ENCODE measurements at regions not wholly inside any gene's neighbourhood (a gene's known extent, or its start where the extent isn't known, plus 50 kb on each side); places are given as distances from the start of the nearest gene placed in this dataset. TPM values are rescaled to one million over a fixed set of nuclear protein-coding genes. Genes with fewer than 3 reads are reported as not detected.

DNA sequence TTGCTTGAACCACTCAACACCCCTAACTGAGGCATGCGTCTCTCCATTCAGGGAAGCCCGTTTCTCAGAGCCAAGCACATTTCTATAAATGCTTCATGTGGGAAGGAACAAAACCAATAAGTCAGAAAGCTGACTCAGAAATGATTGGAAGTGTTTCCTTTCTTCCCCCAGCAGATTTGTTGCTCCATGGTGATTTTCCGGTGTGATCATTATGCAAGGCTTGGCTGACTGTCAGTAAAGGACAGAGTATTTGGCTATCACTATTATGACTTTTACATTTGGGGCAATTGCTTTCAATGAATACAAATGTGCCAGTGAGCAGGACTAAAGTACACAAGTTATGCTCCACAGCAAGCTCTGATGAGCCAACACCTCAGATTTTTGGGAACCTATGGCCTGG, 53.3 kb upstream of the ZC3H11B start:
- DNase-seq (ENCODE audit: low read depth in 4 of 6, low spot score in 6 of 6) = peak in 1 of 6 donors; percentile 16
- WGBS (ENCODE audit: insufficient coverage) = 60% methylated on average over 1 of the region's 3 CpGs
- no peaks in the 10 kb centered on the region for H3K4me1 ChIP-seq (ENCODE audit: control insufficient read depth, insufficient read depth, low read length)

DNA sequence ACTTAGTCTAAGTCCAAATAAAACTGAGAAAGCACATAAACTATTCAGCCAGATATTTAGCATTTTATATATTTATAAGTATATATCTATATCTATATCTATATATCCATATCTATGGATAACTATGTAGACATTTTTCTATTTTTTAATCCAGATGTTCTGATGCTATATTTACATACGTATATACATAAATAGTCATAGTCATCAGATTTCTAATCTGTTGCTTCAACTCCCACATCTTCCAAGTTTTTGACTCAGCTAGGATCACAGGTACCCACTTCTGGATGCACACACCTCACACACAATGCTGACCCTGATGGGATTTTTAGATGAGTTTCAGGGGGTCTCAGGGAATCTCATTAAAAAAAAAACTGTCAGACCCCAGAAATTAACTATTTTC, 52.2 kb upstream of the ZC3H11B start:
- Histone ChIP-seq H3K4me1 (ENCODE audit: control insufficient read depth, insufficient read depth, low read length) (peaks cover 7% of the 10 kb centered on the region), H3K4me3 (ENCODE audit: low read depth, low read length) (no peak overlapping the region), H3K9me3 (ENCODE audit: control insufficient read depth, insufficient read depth, low read length) (no peaks in the 10 kb centered on the region), H3K27me3 (ENCODE audit: control insufficient read depth, insufficient read depth, low read length) (no peaks in the 10 kb centered on the region), H3K36me3 (ENCODE audit: control insufficient read depth, insufficient read depth, low read length) (no peaks in the 10 kb centered on the region), H3K27ac (ENCODE audit: low read depth, low read length) (no peak overlapping the region)
- no CpG with 5 or more reads among the region's 1 CpG for WGBS (ENCODE audit: insufficient coverage)
- DNase-seq (ENCODE audit: low read depth in 4 of 6, low spot score in 6 of 6) = no peak

More for the DNA sequence above, 53.3 kb upstream of the ZC3H11B start:
- Histone ChIP-seq H3K4me3 (ENCODE audit: low read depth, low read length) (no peak overlapping the region), H3K27ac (ENCODE audit: low read depth, low read length) (no peak overlapping the region), H3K9me3 (ENCODE audit: control insufficient read depth, insufficient read depth, low read length) (no peaks in the 10 kb centered on the region), H3K36me3 (ENCODE audit: control insufficient read depth, insufficient read depth, low read length) (no peaks in the 10 kb centered on the region), H3K27me3 (ENCODE audit: control insufficient read depth, insufficient read depth, low read length) (no peaks in the 10 kb centered on the region)

DNA sequence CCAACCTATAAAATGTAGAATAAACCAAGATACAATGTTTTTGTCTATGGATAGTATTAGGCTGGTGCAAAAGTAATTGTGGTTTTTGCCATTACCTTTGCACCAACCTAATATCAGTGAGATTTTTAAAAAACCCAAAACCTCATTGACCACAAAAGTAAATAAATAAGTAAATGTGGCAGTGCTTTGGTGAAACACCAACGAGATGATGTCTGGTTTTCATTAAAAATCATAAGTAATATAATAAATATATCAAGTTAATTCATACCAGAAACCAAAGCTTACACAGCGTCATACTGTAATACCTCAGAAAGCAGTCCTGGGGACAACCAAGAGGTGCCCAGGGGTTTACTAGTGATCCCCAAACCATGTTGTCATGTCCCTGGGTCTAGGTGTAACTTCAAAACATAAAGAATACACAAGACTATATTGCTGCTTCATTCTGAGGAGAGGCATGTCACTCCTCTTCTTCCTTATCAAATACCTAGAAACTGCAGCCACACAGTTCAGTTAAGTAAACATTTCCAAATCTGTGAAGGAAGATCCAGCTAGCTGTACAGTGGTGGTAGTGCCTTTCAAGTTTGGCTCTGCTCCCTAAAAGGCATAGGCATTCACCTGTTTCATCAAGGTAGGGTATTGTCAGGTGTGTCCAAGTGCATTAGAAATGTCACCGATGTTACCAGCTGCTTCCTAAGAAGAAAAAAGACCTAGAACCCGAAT, 51.6 kb upstream of the ZC3H11B start:
- no CpG with 5 or more reads among the region's 4 CpGs for WGBS (ENCODE audit: insufficient coverage)
- DNase-seq (ENCODE audit: low read depth in 4 of 6, low spot score in 6 of 6) = no peak
- Histone ChIP-seq H3K27me3 (ENCODE audit: control insufficient read depth, insufficient read depth, low read length) (no peaks in the 10 kb centered on the region), H3K9me3 (ENCODE audit: control insufficient read depth, insufficient read depth, low read length) (no peaks in the 10 kb centered on the region), H3K4me3 (ENCODE audit: low read depth, low read length) (no peak overlapping the region), H3K4me1 (ENCODE audit: control insufficient read depth, insufficient read depth, low read length) (peaks cover 7% of the 10 kb centered on the region), H3K36me3 (ENCODE audit: control insufficient read depth, insufficient read depth, low read length) (no peaks in the 10 kb centered on the region), H3K27ac (ENCODE audit: low read depth, low read length) (no peak overlapping the region)

Small RNA genes lying in the stretch of these regions (small RNA-seq; reads per million reads assigned to genes)
- gene RNA5SP76 (ENCODE audit: low replicate concordance) = not detected
